ENCODE measurements at regions not wholly inside any gene's neighbourhood (a gene's known extent, or its start where the extent isn't known, plus 50 kb on each side); places are given as distances from the start of the nearest gene placed in this dataset.

DNA sequence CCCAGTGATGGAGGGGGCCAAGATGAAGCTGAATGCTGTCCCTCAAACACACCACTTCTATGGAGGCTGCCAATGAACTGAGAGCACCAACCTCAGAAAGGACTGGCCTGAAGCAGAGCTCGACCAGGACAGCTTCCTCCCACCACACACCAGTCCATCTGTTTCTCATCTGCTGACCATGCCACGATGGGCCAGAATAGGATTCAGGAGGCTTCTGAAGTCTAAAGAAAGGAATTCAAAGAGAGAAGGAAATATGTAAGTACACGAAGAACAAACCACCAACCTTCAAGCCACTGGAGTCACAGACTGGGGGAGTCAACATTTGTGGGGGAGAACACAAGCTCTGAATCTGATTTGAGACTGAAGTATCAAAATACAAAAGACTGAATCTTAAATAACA, 157.6 kb upstream of the CCDC68 start:
- TF ChIP-seq TEAD4 (IDR thresholded peaks at IDR 0.05) (no peak), CREB1 (IDR thresholded peaks at IDR 0.05; ENCODE audit: low read depth) (no peak), FOXM1 (IDR thresholded peaks at IDR 0.05; ENCODE audit: borderline replicate concordance, low read depth) (no peak), EGR1 (IDR thresholded peaks at IDR 0.05) (no peak), EP300 (IDR thresholded peaks at IDR 0.05; ENCODE audit: borderline replicate concordance) (no peak), YY1 (IDR thresholded peaks at IDR 0.05; ENCODE audit: low read depth) (no peak), ZBTB7A (IDR thresholded peaks at IDR 0.05; ENCODE audit: low read depth) (no peak), CEBPB (IDR thresholded peaks at IDR 0.05) (no peak), USF1 (IDR thresholded peaks at IDR 0.05) (no peak), TAF1 (IDR thresholded peaks at IDR 0.05; ENCODE audit: low read depth) (no peak), RAD21 (IDR thresholded peaks at IDR 0.05; ENCODE audit: low read depth) (no peak), TCF12 (IDR thresholded peaks at IDR 0.05; ENCODE audit: low read depth) (no peak), NFIC (IDR thresholded peaks at IDR 0.05) (no peak)
- TF ChIP-seq, protein P1, sequence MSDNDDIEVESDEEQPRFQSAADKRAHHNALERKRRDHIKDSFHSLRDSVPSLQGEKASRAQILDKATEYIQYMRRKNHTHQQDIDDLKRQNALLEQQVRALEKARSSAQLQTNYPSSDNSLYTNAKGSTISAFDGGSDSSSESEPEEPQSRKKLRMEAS (IDR thresholded peaks at IDR 0.05), result no peak
- TF ChIP-seq, protein P2, sequence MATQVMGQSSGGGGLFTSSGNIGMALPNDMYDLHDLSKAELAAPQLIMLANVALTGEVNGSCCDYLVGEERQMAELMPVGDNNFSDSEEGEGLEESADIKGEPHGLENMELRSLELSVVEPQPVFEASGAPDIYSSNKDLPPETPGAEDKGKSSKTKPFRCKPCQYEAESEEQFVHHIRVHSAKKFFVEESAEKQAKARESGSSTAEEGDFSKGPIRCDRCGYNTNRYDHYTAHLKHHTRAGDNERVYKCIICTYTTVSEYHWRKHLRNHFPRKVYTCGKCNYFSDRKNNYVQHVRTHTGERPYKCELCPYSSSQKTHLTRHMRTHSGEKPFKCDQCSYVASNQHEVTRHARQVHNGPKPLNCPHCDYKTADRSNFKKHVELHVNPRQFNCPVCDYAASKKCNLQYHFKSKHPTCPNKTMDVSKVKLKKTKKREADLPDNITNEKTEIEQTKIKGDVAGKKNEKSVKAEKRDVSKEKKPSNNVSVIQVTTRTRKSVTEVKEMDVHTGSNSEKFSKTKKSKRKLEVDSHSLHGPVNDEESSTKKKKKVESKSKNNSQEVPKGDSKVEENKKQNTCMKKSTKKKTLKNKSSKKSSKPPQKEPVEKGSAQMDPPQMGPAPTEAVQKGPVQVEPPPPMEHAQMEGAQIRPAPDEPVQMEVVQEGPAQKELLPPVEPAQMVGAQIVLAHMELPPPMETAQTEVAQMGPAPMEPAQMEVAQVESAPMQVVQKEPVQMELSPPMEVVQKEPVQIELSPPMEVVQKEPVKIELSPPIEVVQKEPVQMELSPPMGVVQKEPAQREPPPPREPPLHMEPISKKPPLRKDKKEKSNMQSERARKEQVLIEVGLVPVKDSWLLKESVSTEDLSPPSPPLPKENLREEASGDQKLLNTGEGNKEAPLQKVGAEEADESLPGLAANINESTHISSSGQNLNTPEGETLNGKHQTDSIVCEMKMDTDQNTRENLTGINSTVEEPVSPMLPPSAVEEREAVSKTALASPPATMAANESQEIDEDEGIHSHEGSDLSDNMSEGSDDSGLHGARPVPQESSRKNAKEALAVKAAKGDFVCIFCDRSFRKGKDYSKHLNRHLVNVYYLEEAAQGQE (IDR thresholded peaks at IDR 0.05; ENCODE audit: low read depth), result no peak

DNA sequence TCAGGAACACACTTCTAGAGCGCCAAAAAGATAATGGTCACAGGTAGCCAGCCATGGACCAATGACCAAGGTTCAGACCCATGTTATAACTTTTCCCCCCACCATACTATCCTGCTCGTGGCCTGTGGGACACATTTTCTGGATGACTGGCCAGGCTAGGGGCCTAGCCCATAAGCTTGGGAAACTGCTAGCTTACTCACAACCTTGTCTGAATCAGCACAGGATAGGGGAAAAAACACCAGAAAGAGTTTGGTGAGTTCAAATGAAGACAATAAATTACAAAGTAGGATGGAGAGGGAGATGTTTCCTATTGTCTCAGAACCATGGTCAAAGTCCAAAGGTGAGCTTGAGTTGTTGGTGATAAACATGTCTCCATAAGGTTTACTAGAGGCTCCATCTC, 156.3 kb upstream of the CCDC68 start:
- TF ChIP-seq RAD21 (IDR thresholded peaks at IDR 0.05; ENCODE audit: low read depth) (no peak), CREB1 (IDR thresholded peaks at IDR 0.05; ENCODE audit: low read depth) (no peak), NFIC (IDR thresholded peaks at IDR 0.05) (no peak), FOXM1 (IDR thresholded peaks at IDR 0.05; ENCODE audit: borderline replicate concordance, low read depth) (no peak), USF1 (IDR thresholded peaks at IDR 0.05) (no peak), YY1 (IDR thresholded peaks at IDR 0.05; ENCODE audit: low read depth) (no peak), ZBTB7A (IDR thresholded peaks at IDR 0.05; ENCODE audit: low read depth) (no peak), TAF1 (IDR thresholded peaks at IDR 0.05; ENCODE audit: low read depth) (no peak), EP300 (IDR thresholded peaks at IDR 0.05; ENCODE audit: borderline replicate concordance) (no peak), TEAD4 (IDR thresholded peaks at IDR 0.05) (no peak), EGR1 (IDR thresholded peaks at IDR 0.05) (no peak), CEBPB (IDR thresholded peaks at IDR 0.05) (no peak), TCF12 (IDR thresholded peaks at IDR 0.05; ENCODE audit: low read depth) (no peak)
- TF ChIP-seq, protein P2 (IDR thresholded peaks at IDR 0.05; ENCODE audit: low read depth), result no peak
- TF ChIP-seq, protein P1 (IDR thresholded peaks at IDR 0.05), result no peak

- no peak for TF ChIP-seq EGR1 (IDR thresholded peaks at IDR 0.05)
- TF ChIP-seq EP300 (IDR thresholded peaks at IDR 0.05; ENCODE audit: borderline replicate concordance), result no peak
These were observed 155.6 kb upstream of the CCDC68 start for GRCh38 chr18:55114876-55115275.

- TF ChIP-seq EP300 (IDR thresholded peaks at IDR 0.05; ENCODE audit: borderline replicate concordance), result no peak
- no peak for TF ChIP-seq YY1 (IDR thresholded peaks at IDR 0.05; ENCODE audit: low read depth)
- TF ChIP-seq NFIC (IDR thresholded peaks at IDR 0.05), result no peak
- no peak for TF ChIP-seq TEAD4 (IDR thresholded peaks at IDR 0.05)
- no peak for TF ChIP-seq USF1 (IDR thresholded peaks at IDR 0.05)
- no peak for TF ChIP-seq EGR1 (IDR thresholded peaks at IDR 0.05)
- no peak for TF ChIP-seq CEBPB (IDR thresholded peaks at IDR 0.05)
- TF ChIP-seq, protein P2 (IDR thresholded peaks at IDR 0.05; ENCODE audit: low read depth), result no peak
- no peak for TF ChIP-seq FOXM1 (IDR thresholded peaks at IDR 0.05; ENCODE audit: borderline replicate concordance, low read depth)
- TF ChIP-seq, protein P1 (IDR thresholded peaks at IDR 0.05), result no peak
- TF ChIP-seq CREB1 (IDR thresholded peaks at IDR 0.05; ENCODE audit: low read depth), result no peak
These were observed 154.5 kb upstream of the CCDC68 start for GRCh38 chr18:55113800-55114199.
